ENCODE measurements at regions not wholly inside any gene's neighbourhood (a gene's known extent, or its start where the extent isn't known, plus 50 kb on each side); places are given as distances from the start of the nearest gene placed in this dataset.
"Not testable (repeated sequence)": the region's sequence is repeated elsewhere in the genome, so short reads cannot be mapped to it uniquely, and the experiment has no call there.

DNA sequence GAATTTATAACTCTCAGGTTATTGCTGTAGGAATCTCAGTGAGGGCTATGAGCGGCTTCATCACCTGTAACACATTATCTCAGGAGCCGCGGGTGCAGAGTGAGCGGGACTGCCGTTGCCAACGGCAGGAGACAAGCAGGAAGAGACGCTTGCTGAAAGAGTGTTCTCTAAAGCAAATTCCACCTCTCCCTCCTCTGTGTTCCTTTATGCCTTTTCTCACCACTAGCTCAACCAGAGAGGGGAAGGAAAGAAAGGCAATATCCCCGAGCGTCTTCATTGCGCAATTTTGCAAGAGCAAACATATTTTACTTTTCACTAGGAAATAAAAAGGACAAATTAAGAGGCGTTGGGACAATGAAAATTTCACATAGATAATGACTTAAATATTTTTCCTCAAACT, 185.2 kb upstream of the EXOC2 start:
- Histone ChIP-seq H3K36me3 (ENCODE audit: insufficient read depth, low read length) (no peaks in the 10 kb centered on the region), H3K27me3 (ENCODE audit: insufficient read depth, low read length) (no peaks in the 10 kb centered on the region), H2AFZ (ENCODE audit: low read length, unreplicated experiment) (no peak overlapping the region), H3K27ac (ENCODE audit: low read depth, low read length) (no peak overlapping the region), H3K4me3 (ENCODE audit: low read depth, low read length) (no peak overlapping the region), H3K4me1 (ENCODE audit: control insufficient read depth, insufficient read depth, low read length, unreplicated experiment) (no peaks in the 10 kb centered on the region), H3K79me2 (ENCODE audit: control insufficient read depth, insufficient read depth, low read length, unreplicated experiment) (no peaks in the 10 kb centered on the region)

- Histone ChIP-seq H3K27me3 (ENCODE audit: insufficient read depth, low read length) (no peaks in the 10 kb centered on the region), H3K27ac (ENCODE audit: low read depth, low read length) (no peak overlapping the region), H3K4me1 (ENCODE audit: control insufficient read depth, insufficient read depth, low read length, unreplicated experiment) (no peaks in the 10 kb centered on the region), H3K36me3 (ENCODE audit: insufficient read depth, low read length) (no peaks in the 10 kb centered on the region), H2AFZ (ENCODE audit: low read length, unreplicated experiment) (no peak overlapping the region), H3K4me3 (ENCODE audit: low read depth, low read length) (no peak overlapping the region), H3K79me2 (ENCODE audit: control insufficient read depth, insufficient read depth, low read length, unreplicated experiment) (no peaks in the 10 kb centered on the region)
Observed at GRCh38 chr6:875012-875411, 182.1 kb upstream of the EXOC2 start.

- Histone ChIP-seq H3K27me3 (ENCODE audit: insufficient read depth, low read length) (no peaks in the 10 kb centered on the region), H3K4me1 (ENCODE audit: control insufficient read depth, insufficient read depth, low read length, unreplicated experiment) (no peaks in the 10 kb centered on the region), H3K36me3 (ENCODE audit: insufficient read depth, low read length) (no peaks in the 10 kb centered on the region), H3K4me3 (ENCODE audit: low read depth, low read length) (no peak overlapping the region), H3K27ac (ENCODE audit: low read depth, low read length) (no peak overlapping the region), H2AFZ (ENCODE audit: low read length, unreplicated experiment) (no peak overlapping the region), H3K79me2 (ENCODE audit: control insufficient read depth, insufficient read depth, low read length, unreplicated experiment) (no peaks in the 10 kb centered on the region)
Observed at GRCh38 chr6:872570-873125, 179.7 kb upstream of the EXOC2 start.

- Histone ChIP-seq H3K36me3 (ENCODE audit: insufficient read depth, low read length) (no peaks in the 10 kb centered on the region), H3K4me1 (ENCODE audit: control insufficient read depth, insufficient read depth, low read length, unreplicated experiment) (no peaks in the 10 kb centered on the region), H3K79me2 (ENCODE audit: control insufficient read depth, insufficient read depth, low read length, unreplicated experiment) (no peaks in the 10 kb centered on the region), H3K27ac (ENCODE audit: low read depth, low read length) (no peak overlapping the region), H2AFZ (ENCODE audit: low read length, unreplicated experiment) (no peak overlapping the region), H3K4me3 (ENCODE audit: low read depth, low read length) (no peak overlapping the region), H3K27me3 (ENCODE audit: insufficient read depth, low read length) (no peaks in the 10 kb centered on the region)
Observed at GRCh38 chr6:871503-871902, 178.6 kb upstream of the EXOC2 start.

DNA sequence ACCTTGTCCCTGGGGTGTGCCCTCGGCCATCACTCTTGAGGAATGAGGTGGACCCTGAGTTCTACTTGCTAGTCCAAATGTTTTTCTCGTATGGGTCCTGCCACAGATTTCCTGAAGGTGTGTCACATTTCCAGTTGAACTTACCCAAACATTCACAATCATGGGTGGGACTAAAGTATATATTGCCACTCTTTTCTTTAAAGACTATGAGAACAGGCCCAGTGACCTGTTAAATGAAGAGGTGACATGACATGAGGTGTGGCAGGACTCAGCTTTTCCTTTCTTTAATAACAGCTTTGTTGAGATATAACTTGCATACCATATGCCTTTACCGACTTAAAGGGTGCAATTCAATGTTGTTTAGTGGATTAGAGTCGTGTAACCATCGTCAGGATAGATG, 177.2 kb upstream of the EXOC2 start:
- Histone ChIP-seq H3K4me3 (ENCODE audit: low read depth, low read length) (no peak overlapping the region), H3K4me1 (ENCODE audit: control insufficient read depth, insufficient read depth, low read length, unreplicated experiment) (no peaks in the 10 kb centered on the region), H2AFZ (ENCODE audit: low read length, unreplicated experiment) (no peak overlapping the region), H3K27ac (ENCODE audit: low read depth, low read length) (no peak overlapping the region), H3K79me2 (ENCODE audit: control insufficient read depth, insufficient read depth, low read length, unreplicated experiment) (no peaks in the 10 kb centered on the region), H3K36me3 (ENCODE audit: insufficient read depth, low read length) (no peaks in the 10 kb centered on the region), H3K27me3 (ENCODE audit: insufficient read depth, low read length) (no peaks in the 10 kb centered on the region)

GRCh38 chr6:868201-868600, 175.3 kb upstream of the EXOC2 start:
- Histone ChIP-seq H3K4me3 (ENCODE audit: low read depth, low read length) (no peak overlapping the region), H2AFZ (ENCODE audit: low read length, unreplicated experiment) (no peak overlapping the region), H3K27ac (ENCODE audit: low read depth, low read length) (no peak overlapping the region), H3K4me1 (ENCODE audit: control insufficient read depth, insufficient read depth, low read length, unreplicated experiment) (no peaks in the 10 kb centered on the region), H3K36me3 (ENCODE audit: insufficient read depth, low read length) (no peaks in the 10 kb centered on the region), H3K79me2 (ENCODE audit: control insufficient read depth, insufficient read depth, low read length, unreplicated experiment) (no peaks in the 10 kb centered on the region), H3K27me3 (ENCODE audit: insufficient read depth, low read length) (no peaks in the 10 kb centered on the region)

GRCh38 chr6:867378-867777, 174.4 kb upstream of the EXOC2 start:
- no peaks in the 10 kb centered on the region for H3K27me3 ChIP-seq (ENCODE audit: insufficient read depth, low read length)

GRCh38 chr6:866316-866715, 173.4 kb upstream of the EXOC2 start:
- no peaks in the 10 kb centered on the region for H3K27me3 ChIP-seq (ENCODE audit: insufficient read depth, low read length)
- no peaks in the 10 kb centered on the region for H3K4me1 ChIP-seq (ENCODE audit: control insufficient read depth, insufficient read depth, low read length, unreplicated experiment)
- no peaks in the 10 kb centered on the region for H3K36me3 ChIP-seq (ENCODE audit: insufficient read depth, low read length)
- no peak overlapping the region for H3K4me3 ChIP-seq (ENCODE audit: low read depth, low read length)
- H3K79me2 ChIP-seq (ENCODE audit: control insufficient read depth, insufficient read depth, low read length, unreplicated experiment), result no peaks in the 10 kb centered on the region
- H2AFZ ChIP-seq (ENCODE audit: low read length, unreplicated experiment), result no peak overlapping the region
- H3K27ac ChIP-seq (ENCODE audit: low read depth, low read length), result no peak overlapping the region

More at GRCh38 chr6:867378-867777, 174.4 kb upstream of the EXOC2 start:
- Histone ChIP-seq H3K4me1 (ENCODE audit: control insufficient read depth, insufficient read depth, low read length, unreplicated experiment) (no peaks in the 10 kb centered on the region), H2AFZ (ENCODE audit: low read length, unreplicated experiment) (no peak overlapping the region), H3K79me2 (ENCODE audit: control insufficient read depth, insufficient read depth, low read length, unreplicated experiment) (no peaks in the 10 kb centered on the region), H3K4me3 (ENCODE audit: low read depth, low read length) (no peak overlapping the region), H3K27ac (ENCODE audit: low read depth, low read length) (no peak overlapping the region), H3K36me3 (ENCODE audit: insufficient read depth, low read length) (no peaks in the 10 kb centered on the region)

DNA sequence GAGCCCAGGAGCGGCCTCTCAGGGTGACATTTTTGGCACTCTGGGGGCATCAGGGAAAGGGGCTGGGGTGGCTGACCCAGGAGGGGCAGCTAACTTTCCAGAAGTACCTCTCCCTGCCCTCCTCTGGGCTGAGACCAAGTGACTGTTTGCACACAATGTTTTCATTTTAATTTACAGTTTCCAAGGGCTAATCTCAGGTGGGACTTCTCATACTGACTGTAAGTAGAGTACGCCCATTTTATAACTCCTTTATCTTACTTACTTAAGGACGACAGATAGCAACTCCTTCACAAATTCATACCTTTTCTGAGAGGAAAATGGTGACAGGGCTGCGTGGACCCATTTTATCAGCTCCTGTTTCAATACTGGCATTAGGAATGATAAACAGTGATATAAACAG, 172.9 kb upstream of the EXOC2 start:
- H3K27ac ChIP-seq (ENCODE audit: low read depth, low read length), result no peak overlapping the region
- no peaks in the 10 kb centered on the region for H3K36me3 ChIP-seq (ENCODE audit: insufficient read depth, low read length)
- H3K4me1 ChIP-seq (ENCODE audit: control insufficient read depth, insufficient read depth, low read length, unreplicated experiment), result no peaks in the 10 kb centered on the region
- H2AFZ ChIP-seq (ENCODE audit: low read length, unreplicated experiment), result no peak overlapping the region
- no peaks in the 10 kb centered on the region for H3K79me2 ChIP-seq (ENCODE audit: control insufficient read depth, insufficient read depth, low read length, unreplicated experiment)
- no peaks in the 10 kb centered on the region for H3K27me3 ChIP-seq (ENCODE audit: insufficient read depth, low read length)
- H3K4me3 ChIP-seq (ENCODE audit: low read depth, low read length), result no peak overlapping the region

DNA sequence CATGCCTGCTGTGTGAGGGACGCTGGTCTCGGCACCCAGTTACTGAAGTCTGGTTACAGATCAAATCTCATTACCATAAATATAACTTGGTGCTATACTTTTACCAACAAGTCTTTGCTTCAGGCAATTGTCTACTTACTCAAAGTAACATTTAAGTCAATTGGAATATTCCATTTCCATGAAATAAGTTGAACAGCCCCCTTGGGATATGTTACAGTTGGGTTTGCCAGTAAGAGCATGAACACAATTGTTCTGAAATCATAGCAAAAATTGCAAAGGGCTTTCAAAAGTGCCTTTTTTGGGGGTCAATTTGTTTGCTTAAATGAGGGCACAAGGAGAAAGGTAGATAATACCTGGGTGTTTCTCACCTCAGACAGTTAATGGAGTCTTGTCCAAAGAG, 170.9 kb upstream of the EXOC2 start:
- no peaks in the 10 kb centered on the region for H3K27me3 ChIP-seq (ENCODE audit: insufficient read depth, low read length)

GRCh38 chr6:863127-863526, 170.2 kb upstream of the EXOC2 start:
- H3K27me3 ChIP-seq (ENCODE audit: insufficient read depth, low read length), result not testable (repeated sequence)

More for the DNA sequence above, 170.9 kb upstream of the EXOC2 start:
- Histone ChIP-seq H3K27ac (ENCODE audit: low read depth, low read length) (no peak overlapping the region), H2AFZ (ENCODE audit: low read length, unreplicated experiment) (no peak overlapping the region), H3K79me2 (ENCODE audit: control insufficient read depth, insufficient read depth, low read length, unreplicated experiment) (no peaks in the 10 kb centered on the region), H3K4me1 (ENCODE audit: control insufficient read depth, insufficient read depth, low read length, unreplicated experiment) (no peaks in the 10 kb centered on the region), H3K4me3 (ENCODE audit: low read depth, low read length) (no peak overlapping the region), H3K36me3 (ENCODE audit: insufficient read depth, low read length) (no peaks in the 10 kb centered on the region)

More at GRCh38 chr6:863127-863526, 170.2 kb upstream of the EXOC2 start:
- not testable (repeated sequence) for H3K27ac ChIP-seq (ENCODE audit: low read depth, low read length); H3K36me3 ChIP-seq (ENCODE audit: insufficient read depth, low read length); H3K4me1 ChIP-seq (ENCODE audit: control insufficient read depth, insufficient read depth, low read length, unreplicated experiment); H3K4me3 ChIP-seq (ENCODE audit: low read depth, low read length); H3K79me2 ChIP-seq (ENCODE audit: control insufficient read depth, insufficient read depth, low read length, unreplicated experiment); H2AFZ ChIP-seq (ENCODE audit: low read length, unreplicated experiment)
